ENCODE measurements at regions not wholly inside any gene's neighbourhood (a gene's known extent, or its start where the extent isn't known, plus 50 kb on each side); places are given as distances from the start of the nearest gene placed in this dataset.

DNA sequence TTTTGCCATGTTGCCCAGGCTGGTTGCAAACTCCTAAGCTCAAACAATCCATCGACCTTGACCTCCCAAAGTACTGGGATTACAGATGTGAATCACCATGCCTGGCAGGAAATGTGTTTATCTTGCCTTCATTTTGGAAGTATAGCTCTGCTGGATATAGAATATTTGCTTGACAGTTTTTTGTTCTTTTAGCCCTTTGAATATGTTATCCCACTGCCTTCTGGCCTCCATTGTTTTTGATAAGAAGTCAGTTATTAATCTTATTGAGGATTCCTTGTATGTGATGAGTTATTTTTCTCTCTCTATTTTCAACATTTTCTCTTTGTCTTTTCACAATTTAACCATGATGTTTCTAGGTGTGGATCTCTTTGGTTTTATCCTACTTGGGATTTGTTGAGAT is 112.9 kb upstream of the RAB3GAP2 start:
- Histone ChIP-seq H3K4me2 (ENCODE audit: low read depth, low read length) (no peak overlapping the region), H3K27ac (ENCODE audit: extremely low read length, insufficient read depth, low read length) (no peak overlapping the region), H3K79me2 (ENCODE audit: insufficient read depth, low read length) (no peaks in the 10 kb centered on the region), H3K27me3 (ENCODE audit: control insufficient read depth in 1 of 2, insufficient read depth in 2 of 2, low read length in 2 of 2) (no peaks in the 10 kb centered on the region), H3K9me3 (ENCODE audit: low read length) (peaks cover 9% of the 10 kb centered on the region; the same call in 1 of the 2 replicates), H3K4me3 (replicated peaks in 1 of 3; ENCODE audit: insufficient read depth in 1 of 3, low read depth in 2 of 3, low read length in 3 of 3) (no peak overlapping the region), H2AFZ (ENCODE audit: low read length) (no peak overlapping the region), H4K20me1 (ENCODE audit: insufficient read depth, low read length) (no peaks in the 10 kb centered on the region), H3K4me1 (ENCODE audit: insufficient read depth, low read length) (no peaks in the 10 kb centered on the region), H3K36me3 (replicated peaks in 1 of 2; ENCODE audit: control insufficient read depth in 1 of 2, insufficient read depth in 2 of 2, low read length in 2 of 2) (no peaks in the 10 kb centered on the region), H3K9ac (ENCODE audit: insufficient read depth, low read depth, low read length) (no peak overlapping the region)
- TF ChIP-seq SATB2 (CRISPR knock-in tag; IDR thresholded peaks at IDR 0.05) (no peak), AGO1 (IDR thresholded peaks at IDR 0.05; ENCODE audit: low read depth, low read length, poor library complexity, severe bottlenecking) (no peak), FOSL2 (CRISPR knock-in tag; IDR thresholded peaks at IDR 0.05) (peak; percentile 37; the same call in 1 of the 2 replicates), RARA (CRISPR knock-in tag; IDR thresholded peaks at IDR 0.05) (peak; percentile 47), ZNF317 (CRISPR knock-in tag; IDR thresholded peaks at IDR 0.05) (0 out of 2 replicates have a peak, but pooled peaks have one; percentile 52)
- intact Hi-C loops (cut with micrococcal nuclease; ENCODE audit: unreplicated experiment) = no loop called here
- in situ Hi-C loops (cut with HindIII; ENCODE audit: extremely low pct_ligation_motif_present, low pct_unique_long_range_greater_than_20kb) = no loop called here
- POLR2A ChIA-PET = no interaction called here
- FAIRE-seq (no peak), DNase-seq (ENCODE audit: low spot score) (peak; percentile 14), ATAC-seq (no peak)
- BruUV-seq (replicated peaks) = no TSS peak
- CTCF ChIA-PET (ENCODE audit: low intra/inter-chr PET ratio, low total read pairs) = no interaction called here
- 0% methylated on average over 1 of the region's 1 CpG for WGBS (ENCODE audit: low lambda C conversion rate)

DNA sequence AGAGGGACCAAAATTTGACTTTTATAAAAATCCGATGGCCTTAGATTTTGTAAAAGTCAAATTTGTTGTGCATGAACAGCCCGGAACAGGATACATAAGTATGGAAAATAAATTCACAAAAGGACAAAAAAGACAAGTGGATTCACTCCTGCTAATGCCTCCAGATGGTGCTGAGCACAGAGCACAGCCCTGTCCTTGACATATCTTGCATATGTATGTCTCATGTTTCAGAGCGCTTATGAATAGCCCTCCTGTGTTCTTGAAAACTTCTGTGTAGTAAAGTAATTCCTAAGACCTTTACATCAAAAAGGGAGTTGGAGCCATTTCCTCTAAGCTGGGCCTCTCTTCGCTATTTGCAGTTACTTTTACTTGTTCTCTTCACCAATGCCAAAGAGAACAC is 110.7 kb upstream of the RAB3GAP2 start:
- H3K4me1 ChIP-seq (ENCODE audit: insufficient read depth, low read length) = peaks cover 10% of the 10 kb centered on the region
- ChIA-PET POLR2A (no interaction called here), CTCF (ENCODE audit: low intra/inter-chr PET ratio, low total read pairs) (no interaction called here)
- H3K27ac ChIP-seq (ENCODE audit: extremely low read length, insufficient read depth, low read length) = no peak overlapping the region
- no peaks in the 10 kb centered on the region for H3K27me3 ChIP-seq (ENCODE audit: control insufficient read depth in 1 of 2, insufficient read depth in 2 of 2, low read length in 2 of 2)
- no TSS peak for BruUV-seq (replicated peaks)
- peaks cover 9% of the 10 kb centered on the region; the same call in 1 of the 2 replicates for H3K9me3 ChIP-seq (ENCODE audit: low read length)
- no peaks in the 10 kb centered on the region for H3K79me2 ChIP-seq (ENCODE audit: insufficient read depth, low read length)
- H3K9ac ChIP-seq (ENCODE audit: insufficient read depth, low read depth, low read length) = no peak overlapping the region
- no peak overlapping the region for H3K4me3 ChIP-seq (replicated peaks in 1 of 3; ENCODE audit: insufficient read depth in 1 of 3, low read depth in 2 of 3, low read length in 3 of 3)
- intact Hi-C loops (cut with micrococcal nuclease; ENCODE audit: unreplicated experiment) = no loop called here
- 32% methylated on average over 4 of the region's 4 CpGs for WGBS (ENCODE audit: low lambda C conversion rate)
- H3K36me3 ChIP-seq (replicated peaks in 1 of 2; ENCODE audit: control insufficient read depth in 1 of 2, insufficient read depth in 2 of 2, low read length in 2 of 2) = no peaks in the 10 kb centered on the region
- no peak overlapping the region for H3K4me2 ChIP-seq (ENCODE audit: low read depth, low read length)
- no peak overlapping the region for H2AFZ ChIP-seq (ENCODE audit: low read length)
- in situ Hi-C loops (cut with HindIII; ENCODE audit: extremely low pct_ligation_motif_present, low pct_unique_long_range_greater_than_20kb) = no loop called here
- no peak for DNase-seq (ENCODE audit: low spot score)
- no peaks in the 10 kb centered on the region for H4K20me1 ChIP-seq (ENCODE audit: insufficient read depth, low read length)
- no peak for ATAC-seq
- no peak for FAIRE-seq
- TF ChIP-seq RNF2 (conservative IDR thresholded peaks at IDR 0.05; ENCODE audit: low read depth) (no peak), LCORL (IDR thresholded peaks at IDR 0.05) (no peak), LCORL (CRISPR knock-in tag; IDR thresholded peaks at IDR 0.05) (no peak), ZC3H4 (CRISPR knock-in tag; IDR thresholded peaks at IDR 0.05; ENCODE audit: borderline replicate concordance) (no peak), KDM1A (CRISPR knock-in tag; IDR thresholded peaks at IDR 0.05) (no peak), ZNF232 (CRISPR knock-in tag; IDR thresholded peaks at IDR 0.05; ENCODE audit: borderline replicate concordance) (no peak), SETDB1 (CRISPR knock-in tag; IDR thresholded peaks at IDR 0.05; ENCODE audit: borderline replicate concordance) (no peak), GABPA (IDR thresholded peaks at IDR 0.05; ENCODE audit: low read depth, low read length) (no peak), GABPA (CRISPR knock-in tag; IDR thresholded peaks at IDR 0.05; ENCODE audit: low read depth) (no peak), ZEB1 (IDR thresholded peaks at IDR 0.05; ENCODE audit: insufficient replicate concordance, low read depth) (no peak), ZNF20 (CRISPR knock-in tag; IDR thresholded peaks at IDR 0.05) (no peak)
- TF ChIP-seq, protein P1, sequence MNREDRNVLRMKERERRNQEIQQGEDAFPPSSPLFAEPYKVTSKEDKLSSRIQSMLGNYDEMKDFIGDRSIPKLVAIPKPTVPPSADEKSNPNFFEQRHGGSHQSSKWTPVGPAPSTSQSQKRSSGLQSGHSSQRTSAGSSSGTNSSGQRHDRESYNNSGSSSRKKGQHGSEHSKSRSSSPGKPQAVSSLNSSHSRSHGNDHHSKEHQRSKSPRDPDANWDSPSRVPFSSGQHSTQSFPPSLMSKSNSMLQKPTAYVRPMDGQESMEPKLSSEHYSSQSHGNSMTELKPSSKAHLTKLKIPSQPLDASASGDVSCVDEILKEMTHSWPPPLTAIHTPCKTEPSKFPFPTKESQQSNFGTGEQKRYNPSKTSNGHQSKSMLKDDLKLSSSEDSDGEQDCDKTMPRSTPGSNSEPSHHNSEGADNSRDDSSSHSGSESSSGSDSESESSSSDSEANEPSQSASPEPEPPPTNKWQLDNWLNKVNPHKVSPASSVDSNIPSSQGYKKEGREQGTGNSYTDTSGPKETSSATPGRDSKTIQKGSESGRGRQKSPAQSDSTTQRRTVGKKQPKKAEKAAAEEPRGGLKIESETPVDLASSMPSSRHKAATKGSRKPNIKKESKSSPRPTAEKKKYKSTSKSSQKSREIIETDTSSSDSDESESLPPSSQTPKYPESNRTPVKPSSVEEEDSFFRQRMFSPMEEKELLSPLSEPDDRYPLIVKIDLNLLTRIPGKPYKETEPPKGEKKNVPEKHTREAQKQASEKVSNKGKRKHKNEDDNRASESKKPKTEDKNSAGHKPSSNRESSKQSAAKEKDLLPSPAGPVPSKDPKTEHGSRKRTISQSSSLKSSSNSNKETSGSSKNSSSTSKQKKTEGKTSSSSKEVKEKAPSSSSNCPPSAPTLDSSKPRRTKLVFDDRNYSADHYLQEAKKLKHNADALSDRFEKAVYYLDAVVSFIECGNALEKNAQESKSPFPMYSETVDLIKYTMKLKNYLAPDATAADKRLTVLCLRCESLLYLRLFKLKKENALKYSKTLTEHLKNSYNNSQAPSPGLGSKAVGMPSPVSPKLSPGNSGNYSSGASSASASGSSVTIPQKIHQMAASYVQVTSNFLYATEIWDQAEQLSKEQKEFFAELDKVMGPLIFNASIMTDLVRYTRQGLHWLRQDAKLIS (CRISPR knock-in tag; IDR thresholded peaks at IDR 0.05) = no peak
- TF ChIP-seq, protein P2, sequence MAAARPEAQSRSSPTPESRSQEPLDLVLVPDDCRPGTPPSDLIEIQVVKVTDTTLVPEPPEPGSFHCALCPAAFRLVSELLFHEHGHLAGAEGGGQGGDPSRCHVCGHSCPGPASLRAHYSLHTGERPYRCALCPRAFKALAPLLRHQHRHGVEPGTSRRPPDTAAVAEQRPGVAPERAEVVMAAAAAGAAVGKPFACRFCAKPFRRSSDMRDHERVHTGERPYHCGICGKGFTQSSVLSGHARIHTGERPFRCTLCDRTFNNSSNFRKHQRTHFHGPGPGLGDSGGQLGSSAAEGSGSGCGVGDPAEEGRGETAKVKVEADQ (CRISPR knock-in tag; IDR thresholded peaks at IDR 0.05; ENCODE audit: borderline replicate concordance) = no peak
